ENCODE measurements at regions not wholly inside any gene's neighbourhood (a gene's known extent, or its start where the extent isn't known, plus 50 kb on each side); places are given as distances from the start of the nearest gene placed in this dataset.

DNA sequence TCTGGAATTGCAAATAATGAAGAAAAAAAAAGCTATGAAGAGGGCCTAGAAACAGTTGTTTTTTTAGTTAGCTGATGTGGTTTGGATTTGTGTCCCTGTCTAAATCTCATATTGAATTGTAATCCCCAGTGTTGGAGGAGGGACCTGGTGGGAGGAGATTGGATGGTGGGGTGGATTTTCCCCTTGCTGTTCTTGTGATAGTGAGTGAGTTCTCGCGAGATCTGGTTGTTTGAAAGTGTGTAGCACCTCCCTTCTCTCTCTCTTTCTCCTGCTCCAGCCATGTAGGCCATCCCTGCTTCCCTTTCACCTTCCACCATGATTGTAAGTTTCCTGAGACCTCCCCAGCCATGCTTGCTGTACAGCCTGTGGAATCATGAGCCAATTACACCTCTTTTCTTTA is 126.1 kb downstream of the ASCL4 start:
- TF ChIP-seq CTCF (IDR thresholded peaks at IDR 0.05 in 2 of 3, conservative IDR thresholded peaks at IDR 0.05 in 1 of 3; ENCODE audit: borderline replicate concordance in 1 of 3, insufficient read depth in 1 of 3, low read depth in 2 of 3, low read length in 2 of 3) (no peak), POLR2AphosphoS5 (IDR thresholded peaks at IDR 0.05; ENCODE audit: low read depth, low read length) (no peak), SP1 (IDR thresholded peaks at IDR 0.05; ENCODE audit: low read depth) (no peak), POLR2A (IDR thresholded peaks at IDR 0.05; ENCODE audit: borderline replicate concordance, extremely low read depth, insufficient read depth, insufficient read length) (no peak), EZH2phosphoT487 (IDR thresholded peaks at IDR 0.05; ENCODE audit: borderline replicate concordance) (no peak), SIN3A (IDR thresholded peaks at IDR 0.05; ENCODE audit: low read depth) (no peak), YY1 (IDR thresholded peaks at IDR 0.05; ENCODE audit: extremely low read depth, insufficient replicate concordance, low read depth, low read length) (no peak), ZFX (IDR thresholded peaks at IDR 0.05) (no peak), EZH2 (IDR thresholded peaks at IDR 0.05) (no peak), ZNF274 (IDR thresholded peaks at IDR 0.05; ENCODE audit: low read depth, low read length) (no peak), JUND (IDR thresholded peaks at IDR 0.05) (no peak)
- TF ChIP-seq, protein P1, sequence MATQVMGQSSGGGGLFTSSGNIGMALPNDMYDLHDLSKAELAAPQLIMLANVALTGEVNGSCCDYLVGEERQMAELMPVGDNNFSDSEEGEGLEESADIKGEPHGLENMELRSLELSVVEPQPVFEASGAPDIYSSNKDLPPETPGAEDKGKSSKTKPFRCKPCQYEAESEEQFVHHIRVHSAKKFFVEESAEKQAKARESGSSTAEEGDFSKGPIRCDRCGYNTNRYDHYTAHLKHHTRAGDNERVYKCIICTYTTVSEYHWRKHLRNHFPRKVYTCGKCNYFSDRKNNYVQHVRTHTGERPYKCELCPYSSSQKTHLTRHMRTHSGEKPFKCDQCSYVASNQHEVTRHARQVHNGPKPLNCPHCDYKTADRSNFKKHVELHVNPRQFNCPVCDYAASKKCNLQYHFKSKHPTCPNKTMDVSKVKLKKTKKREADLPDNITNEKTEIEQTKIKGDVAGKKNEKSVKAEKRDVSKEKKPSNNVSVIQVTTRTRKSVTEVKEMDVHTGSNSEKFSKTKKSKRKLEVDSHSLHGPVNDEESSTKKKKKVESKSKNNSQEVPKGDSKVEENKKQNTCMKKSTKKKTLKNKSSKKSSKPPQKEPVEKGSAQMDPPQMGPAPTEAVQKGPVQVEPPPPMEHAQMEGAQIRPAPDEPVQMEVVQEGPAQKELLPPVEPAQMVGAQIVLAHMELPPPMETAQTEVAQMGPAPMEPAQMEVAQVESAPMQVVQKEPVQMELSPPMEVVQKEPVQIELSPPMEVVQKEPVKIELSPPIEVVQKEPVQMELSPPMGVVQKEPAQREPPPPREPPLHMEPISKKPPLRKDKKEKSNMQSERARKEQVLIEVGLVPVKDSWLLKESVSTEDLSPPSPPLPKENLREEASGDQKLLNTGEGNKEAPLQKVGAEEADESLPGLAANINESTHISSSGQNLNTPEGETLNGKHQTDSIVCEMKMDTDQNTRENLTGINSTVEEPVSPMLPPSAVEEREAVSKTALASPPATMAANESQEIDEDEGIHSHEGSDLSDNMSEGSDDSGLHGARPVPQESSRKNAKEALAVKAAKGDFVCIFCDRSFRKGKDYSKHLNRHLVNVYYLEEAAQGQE (IDR thresholded peaks at IDR 0.05; ENCODE audit: low read depth), result no peak

Data from HCT116 (cell line).